UCSD-AML1 (cell line): ENCODE measurements at regions not wholly inside any gene's neighbourhood (a gene's known extent, or its start where the extent isn't known, plus 50 kb on each side); places are given as distances from the start of the nearest gene placed in this dataset.

ENCODE experiments used
- DNase-seq: peaks from one replicate; lab custom pipeline; 2025; ENCODE audit not compliant: unreplicated experiment; lab: John Stamatoyannopoulos, UW

GRCh38 chr13:62611343-62611742 is 1195.7 kb upstream of the PCDH20 start:
- DNase-seq: no peak

- no peak for DNase-seq
These were observed 1183.1 kb upstream of the PCDH20 start for GRCh38 chr13:62598708-62599107.

DNA sequence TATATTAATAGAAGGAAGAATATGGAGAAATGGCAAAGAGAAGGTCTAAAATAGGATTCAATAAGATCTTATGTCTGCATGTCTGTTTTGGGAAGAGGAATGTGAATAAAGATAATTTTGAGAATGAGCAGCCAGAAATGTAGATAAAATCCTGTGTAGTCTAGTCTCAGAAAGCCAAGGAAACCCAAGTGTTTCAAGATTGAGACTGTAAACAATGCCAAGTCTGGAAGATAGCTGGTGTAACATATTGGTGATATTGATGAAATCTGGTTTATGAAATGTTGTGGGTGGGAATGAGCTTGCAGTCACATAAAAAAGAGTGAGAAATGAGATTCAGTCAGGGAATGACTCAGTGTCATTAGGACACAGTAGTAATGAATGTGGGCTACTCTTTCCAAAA is 1180.3 kb upstream of the PCDH20 start:
- no peak for DNase-seq

DNA sequence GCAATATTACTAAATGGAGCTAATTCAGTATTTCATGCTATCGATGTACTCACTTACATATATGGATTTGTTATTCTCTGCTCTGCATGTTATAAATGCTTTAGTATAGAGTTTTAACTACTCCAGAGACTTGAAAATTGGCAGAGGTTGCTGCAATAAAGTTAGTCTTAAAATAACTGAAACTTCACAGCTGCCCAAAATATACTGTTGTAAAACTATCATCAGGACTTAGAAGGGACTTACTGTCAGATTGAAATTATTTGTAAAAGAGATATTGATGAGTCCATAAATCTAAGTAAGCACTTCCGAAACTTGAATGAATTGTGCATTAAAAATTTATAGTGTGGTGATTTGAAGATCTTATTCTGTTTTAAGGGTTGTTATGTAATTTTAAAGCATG is 1178.2 kb upstream of the PCDH20 start:
- no peak for DNase-seq

- DNase-seq: no peak
These were observed 1167.8 kb upstream of the PCDH20 start for GRCh38 chr13:62583466-62583865.

DNA sequence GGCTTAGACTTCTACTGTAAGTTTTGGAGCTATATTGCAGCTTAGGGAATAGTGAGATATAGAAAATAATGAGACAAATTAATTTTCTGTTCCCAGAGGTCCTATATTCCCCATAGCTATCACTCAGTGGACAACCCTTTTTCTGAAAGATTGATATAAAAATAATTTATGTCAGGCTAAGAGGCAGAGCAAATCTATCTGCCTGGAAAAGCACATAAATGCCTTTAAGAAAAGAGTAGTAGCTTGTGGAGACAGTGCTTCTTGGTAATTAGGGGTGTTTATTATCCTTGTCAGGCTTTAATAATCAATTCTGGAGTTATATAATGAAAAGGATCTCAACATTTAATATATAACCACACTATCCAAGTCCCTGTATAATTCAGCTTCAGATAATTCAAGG is 1162.8 kb upstream of the PCDH20 start:
- DNase-seq: no peak

GRCh38 chr13:62564770-62565169 is 1149.1 kb upstream of the PCDH20 start:
- DNase-seq: no peak

- DNase-seq: no peak
These were observed 1147.6 kb upstream of the PCDH20 start for GRCh38 chr13:62563251-62563650.

- DNase-seq: no peak
These were observed 1141.3 kb upstream of the PCDH20 start for GRCh38 chr13:62556978-62557377.

GRCh38 chr13:62551588-62551987 is 1135.9 kb upstream of the PCDH20 start:
- DNase-seq: no peak

DNA sequence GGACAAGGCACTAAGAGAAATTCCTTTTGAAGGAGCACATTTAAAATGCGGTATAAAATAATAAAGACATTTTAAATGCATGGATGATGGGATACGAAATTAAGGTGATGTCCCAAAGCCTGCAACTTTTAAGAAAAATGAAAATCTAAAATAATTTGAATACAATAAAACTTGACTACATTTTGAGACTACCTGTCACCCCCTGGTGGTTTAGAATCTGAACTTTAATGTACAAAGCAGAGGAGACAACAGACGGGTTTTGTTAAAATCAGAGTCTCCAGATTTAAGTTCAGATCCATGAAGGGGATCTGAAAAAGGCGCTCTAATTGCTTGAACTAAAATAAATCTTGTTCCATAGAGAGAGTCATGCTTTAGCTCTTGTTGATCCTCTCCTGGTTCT is 1129.3 kb upstream of the PCDH20 start:
- no peak for DNase-seq

DNA sequence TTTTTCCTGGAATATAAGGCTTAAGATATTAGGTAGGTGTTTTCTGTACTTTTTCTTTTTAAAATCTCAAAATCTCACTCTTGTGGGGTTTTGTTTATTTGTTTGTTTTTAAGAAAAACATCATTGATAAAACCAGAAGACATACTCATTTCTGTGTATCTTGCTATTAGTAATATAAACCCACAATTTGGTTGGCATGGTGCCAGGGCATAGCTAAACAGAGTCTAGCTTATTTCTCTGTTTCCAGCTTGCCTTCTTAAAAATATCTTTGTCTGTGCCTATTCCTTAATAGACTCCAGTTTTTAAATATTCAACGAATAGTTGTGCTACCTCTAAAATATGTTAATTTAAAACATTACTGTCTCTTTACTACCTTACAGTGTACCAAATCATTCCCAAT is 1121.9 kb upstream of the PCDH20 start:
- no peak for DNase-seq

- DNase-seq: no peak
These were observed 1110.0 kb upstream of the PCDH20 start for GRCh38 chr13:62525652-62526051.

DNA sequence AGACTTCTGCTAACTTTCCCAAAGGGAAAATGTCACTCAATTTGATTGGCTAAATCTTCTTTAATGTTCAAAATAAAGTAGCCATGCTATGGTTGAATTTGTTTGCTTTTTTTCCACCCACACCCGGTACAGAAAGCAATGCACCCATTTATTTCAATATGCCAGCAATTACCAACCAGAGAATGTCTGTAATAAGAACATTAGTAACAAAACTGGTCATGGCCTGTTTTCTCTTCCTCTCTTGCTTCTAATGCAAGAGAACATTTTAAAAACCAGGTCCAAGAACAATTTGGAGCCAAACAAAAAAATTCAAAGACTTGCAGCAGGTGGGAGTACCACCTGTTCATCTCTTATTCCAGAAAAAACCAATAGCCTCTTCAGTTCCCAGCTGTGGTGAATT is 1108.8 kb upstream of the PCDH20 start:
- DNase-seq: no peak

DNA sequence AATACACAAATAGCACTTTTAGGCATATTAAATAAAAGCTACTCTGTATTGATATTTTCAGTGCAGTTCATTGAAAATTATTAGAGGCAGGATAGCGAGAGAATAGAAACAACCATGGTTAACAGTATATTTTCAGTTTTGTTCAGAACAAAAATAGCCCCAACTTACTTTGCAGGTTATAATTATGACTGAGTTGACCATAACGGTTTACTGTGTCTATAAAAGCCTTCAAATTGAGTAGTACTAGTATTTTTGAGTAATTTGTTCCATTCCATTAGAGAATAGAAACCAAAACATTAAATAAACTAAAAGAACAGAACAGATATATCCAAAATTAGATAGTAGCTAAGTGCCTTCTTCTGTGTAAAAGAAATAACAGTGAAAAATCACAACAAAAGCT is 1108.4 kb upstream of the PCDH20 start:
- DNase-seq: no peak

DNA sequence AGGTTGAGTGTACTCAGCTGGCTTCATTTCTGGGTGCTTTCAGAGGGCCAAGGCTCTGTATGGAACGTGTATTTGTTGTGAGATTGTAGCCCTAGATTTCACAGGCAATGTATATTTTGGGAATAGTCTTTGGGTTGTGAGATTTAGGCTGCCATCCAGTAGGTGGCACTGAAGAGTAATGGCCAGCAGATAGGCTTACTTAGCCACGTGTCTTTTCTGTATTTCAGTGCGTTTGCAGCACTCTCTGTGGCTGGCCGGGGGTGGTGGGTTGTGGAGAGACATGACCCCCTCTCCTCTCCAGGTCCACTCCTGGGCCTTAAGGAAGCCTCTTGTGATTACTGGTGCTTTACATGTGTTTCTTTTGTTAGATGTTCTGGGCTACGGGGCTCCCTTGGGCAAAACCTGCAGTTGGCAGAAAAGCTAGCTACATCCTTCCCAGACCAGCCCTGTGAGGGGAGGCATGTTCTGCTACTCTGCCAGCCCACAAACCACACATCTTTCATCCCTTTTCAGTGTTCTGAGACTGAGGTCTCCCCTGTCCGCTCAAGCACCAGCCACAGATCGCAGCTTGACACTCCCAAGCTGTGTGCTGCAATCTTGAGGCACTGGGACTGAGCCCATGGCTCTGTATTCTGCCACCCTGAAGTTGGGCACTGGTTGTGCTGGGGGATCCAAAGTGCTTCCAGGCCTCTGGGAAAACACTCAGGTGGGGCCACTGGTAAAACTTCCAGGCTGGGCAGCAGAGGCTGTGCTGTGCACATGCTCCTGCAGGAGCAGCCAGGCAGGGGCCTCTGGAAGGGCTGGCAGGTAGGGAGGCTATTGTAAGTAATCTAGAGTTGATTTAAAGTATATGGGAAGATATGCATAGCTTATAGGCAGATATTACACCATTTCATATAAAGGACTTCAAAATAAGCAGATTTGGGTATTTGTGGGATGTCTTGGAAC is 1096.8 kb upstream of the PCDH20 start:
- peak; percentile 9 for DNase-seq

GRCh38 chr13:62510906-62511655 is 1095.4 kb upstream of the PCDH20 start:
- no peak for DNase-seq

- no peak for DNase-seq
These were observed 1086.9 kb upstream of the PCDH20 start for GRCh38 chr13:62502588-62502987.

DNA sequence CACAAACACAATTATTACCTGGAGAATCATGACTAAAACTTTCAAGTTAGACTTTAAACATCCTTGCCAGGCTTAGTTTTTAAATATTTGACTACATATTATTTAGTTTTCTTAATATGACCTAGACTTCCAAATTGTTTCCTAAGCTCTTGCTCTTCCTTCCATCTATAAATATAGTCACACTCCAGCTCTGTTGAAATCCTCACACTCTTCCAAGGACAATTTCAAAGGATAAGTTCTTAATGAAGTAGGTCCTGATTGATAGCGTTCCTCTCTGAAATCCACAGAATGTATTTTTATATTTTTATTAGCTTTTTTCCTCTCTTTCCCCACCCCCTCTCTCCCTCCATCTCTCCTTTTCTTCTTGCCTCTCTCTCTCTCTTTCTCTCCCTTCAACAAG is 1074.1 kb upstream of the PCDH20 start:
- DNase-seq: no peak

- no peak for DNase-seq
These were observed 1068.1 kb upstream of the PCDH20 start for GRCh38 chr13:62483774-62484173.

GRCh38 chr13:62482351-62482750 is 1066.7 kb upstream of the PCDH20 start:
- no peak for DNase-seq

GRCh38 chr13:62473944-62474237 is 1058.2 kb upstream of the PCDH20 start:
- no peak for DNase-seq
